Osteocyte (in vitro differentiated cells): ENCODE measurements at regions not wholly inside any gene's neighbourhood (a gene's known extent, or its start where the extent isn't known, plus 50 kb on each side); places are given as distances from the start of the nearest gene placed in this dataset.

Experiments
- DNase-seq: peaks from one replicate; pipeline ENCODE4 v3.0.0; 2021; ENCODE audit warnings: mixed read lengths; ENCODE audit not compliant: unreplicated experiment; ENCODE audit errors: extremely low spot score
- H3K27ac Mint-ChIP-seq: one replicate; pipeline ENCODE4 v1.8.0; 2021; ENCODE audit warnings: mild to moderate bottlenecking, mixed read lengths; ENCODE audit not compliant: unreplicated experiment
- H3K27me3 Mint-ChIP-seq: one replicate; pipeline ENCODE4 v1.8.0; 2021; ENCODE audit warnings: mixed read lengths; ENCODE audit not compliant: unreplicated experiment
- H3K36me3 Mint-ChIP-seq: one replicate; pipeline ENCODE4 v1.8.0; 2021; ENCODE audit warnings: mixed read lengths; ENCODE audit not compliant: unreplicated experiment
- H3K4me1 Mint-ChIP-seq: one replicate; pipeline ENCODE4 v1.8.0; 2021; ENCODE audit warnings: mixed read lengths; ENCODE audit not compliant: unreplicated experiment
- H3K4me3 Mint-ChIP-seq: one replicate; pipeline ENCODE4 v1.8.0; 2021; ENCODE audit warnings: mild to moderate bottlenecking, moderate library complexity, mixed read lengths; ENCODE audit not compliant: unreplicated experiment
- H3K9me3 Mint-ChIP-seq: one replicate; pipeline ENCODE4 v1.8.0; 2021; ENCODE audit warnings: mixed read lengths; ENCODE audit not compliant: unreplicated experiment
- CTCF ChIP-seq: fragments of 200-600 bp; sonication (generic); IDR thresholded peaks from 2 replicates; pipeline ENCODE4 v1.5.0; 2021; ENCODE audit warnings: antibody characterized with exemption, mild to moderate bottlenecking, moderate library complexity

- no peak for TF ChIP-seq CTCF
- peaks cover 3% of the 10 kb centered on the region for H3K9me3 Mint-ChIP-seq
- H3K36me3 Mint-ChIP-seq, result no peaks in the 10 kb centered on the region
- H3K4me1 Mint-ChIP-seq, result peaks cover 5% of the 10 kb centered on the region
- DNase-seq, result no peak
- no peaks in the 10 kb centered on the region for H3K27me3 Mint-ChIP-seq
- no peak overlapping the region for H3K27ac Mint-ChIP-seq
- H3K4me3 Mint-ChIP-seq, result no peak overlapping the region
These were observed 56.2 kb downstream of the TAF11L14 start for GRCh38 chr5:17690473-17690872.

DNA sequence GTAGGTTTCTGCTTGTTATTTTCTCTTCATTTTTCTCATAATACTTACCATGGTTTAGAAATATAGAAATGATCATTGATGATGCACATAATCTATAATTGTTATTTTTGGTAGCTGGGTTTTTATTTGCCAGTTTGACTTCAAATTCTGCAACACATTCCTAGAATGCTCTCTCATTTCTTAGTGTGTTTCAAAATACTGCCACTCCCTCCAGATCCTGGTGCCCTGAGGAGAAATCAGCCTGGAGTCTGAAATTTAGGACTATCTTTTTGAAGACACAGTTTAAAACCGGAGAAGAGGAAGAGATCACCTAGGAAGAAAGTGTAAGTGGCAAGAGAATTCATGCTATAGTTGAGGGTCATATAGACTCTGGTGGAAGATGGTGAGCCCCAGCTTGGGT lies 57.5 kb downstream of the TAF11L14 start:
- Mint-ChIP-seq H3K27ac (no peak overlapping the region), H3K4me1 (peaks cover 12% of the 10 kb centered on the region), H3K27me3 (no peaks in the 10 kb centered on the region), H3K9me3 (peaks cover 3% of the 10 kb centered on the region), H3K4me3 (no peak overlapping the region), H3K36me3 (no peaks in the 10 kb centered on the region)
- no peak for TF ChIP-seq CTCF
- no peak for DNase-seq

GRCh38 chr5:17694371-17694770 lies 60.1 kb downstream of the TAF11L14 start:
- no peak for TF ChIP-seq CTCF
- no peak for DNase-seq
- no peaks in the 10 kb centered on the region for H3K27me3 Mint-ChIP-seq
- no peak overlapping the region for H3K4me3 Mint-ChIP-seq
- H3K4me1 Mint-ChIP-seq, result peaks cover 12% of the 10 kb centered on the region
- H3K9me3 Mint-ChIP-seq, result peaks cover 3% of the 10 kb centered on the region
- no peak overlapping the region for H3K27ac Mint-ChIP-seq
- H3K36me3 Mint-ChIP-seq, result no peaks in the 10 kb centered on the region

- Mint-ChIP-seq H3K4me1 (peaks cover 12% of the 10 kb centered on the region), H3K9me3 (peaks cover 3% of the 10 kb centered on the region), H3K36me3 (no peaks in the 10 kb centered on the region), H3K4me3 (no peak overlapping the region), H3K27me3 (no peaks in the 10 kb centered on the region), H3K27ac (no peak overlapping the region)
- DNase-seq, result no peak
- no peak for TF ChIP-seq CTCF
These were observed 60.7 kb downstream of the TAF11L14 start for GRCh38 chr5:17694914-17695313.

DNA sequence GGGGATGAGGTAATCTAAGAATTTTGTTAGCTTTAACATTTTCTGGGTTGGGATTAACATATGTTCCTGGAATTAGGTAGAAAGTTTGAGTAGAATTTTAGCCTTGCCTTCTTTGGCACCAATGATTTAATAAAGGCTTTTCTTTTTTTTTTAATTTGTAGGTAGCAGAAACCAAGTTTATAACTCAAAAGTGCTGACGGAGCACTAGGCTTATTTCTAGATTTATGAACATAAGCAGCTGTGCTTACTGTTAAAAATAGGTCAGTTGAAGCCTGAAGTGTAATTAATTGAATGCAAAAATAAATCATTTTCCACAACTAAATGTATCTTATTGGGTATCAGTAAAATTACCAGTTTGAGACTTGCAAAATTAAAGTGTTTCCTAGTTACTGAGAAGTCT lies 62.4 kb downstream of the TAF11L14 start:
- no peak overlapping the region for H3K4me3 Mint-ChIP-seq
- peaks cover 10% of the 10 kb centered on the region for H3K4me1 Mint-ChIP-seq
- TF ChIP-seq CTCF, result no peak
- H3K36me3 Mint-ChIP-seq, result peaks cover 2% of the 10 kb centered on the region
- DNase-seq, result no peak
- no peak overlapping the region for H3K27ac Mint-ChIP-seq
- no peaks in the 10 kb centered on the region for H3K27me3 Mint-ChIP-seq
- H3K9me3 Mint-ChIP-seq, result peaks cover 13% of the 10 kb centered on the region
